ENCODE measurements at regions not wholly inside any gene's neighbourhood (a gene's known extent, or its start where the extent isn't known, plus 50 kb on each side); places are given as distances from the start of the nearest gene placed in this dataset.

- DNase-seq = no peak
Measured at GRCh38 chr7:25399000-25399750, 170.9 kb upstream of the NPVF start.

GRCh38 chr7:25402532-25402931 is 174.2 kb upstream of the NPVF start:
- no peak for DNase-seq

GRCh38 chr7:25405736-25406135 is 177.4 kb upstream of the NPVF start:
- no peak for DNase-seq

GRCh38 chr7:25407053-25407452 is 178.8 kb upstream of the NPVF start:
- no peak for DNase-seq

- no peak for DNase-seq
Measured at GRCh38 chr7:25408012-25408687, 179.9 kb upstream of the NPVF start.

GRCh38 chr7:25408876-25409275 is 180.6 kb upstream of the NPVF start:
- no peak for DNase-seq

- no peak for DNase-seq
Measured at GRCh38 chr7:25409897-25410636, 181.8 kb upstream of the NPVF start.

- DNase-seq = no peak
Measured at GRCh38 chr7:25420771-25421170, 192.5 kb upstream of the NPVF start.

GRCh38 chr7:25424113-25424512 is 195.8 kb upstream of the NPVF start:
- no peak for DNase-seq

- no peak for DNase-seq
Measured at GRCh38 chr7:25424855-25425254, 196.6 kb upstream of the NPVF start.

- DNase-seq = no peak
Measured at GRCh38 chr7:25427721-25428120, 199.4 kb upstream of the NPVF start.

- DNase-seq = no peak
Measured at GRCh38 chr7:25429731-25430130, 201.4 kb upstream of the NPVF start.

GRCh38 chr7:25430200-25430931 is 202.1 kb upstream of the NPVF start:
- no peak for DNase-seq

- DNase-seq = no peak
Measured at GRCh38 chr7:25431956-25432450, 203.7 kb upstream of the NPVF start.

GRCh38 chr7:25432807-25433206 is 204.5 kb upstream of the NPVF start:
- DNase-seq = no peak

- no peak for DNase-seq
Measured at GRCh38 chr7:25436413-25436812, 208.1 kb upstream of the NPVF start.

- DNase-seq = no peak
Measured at GRCh38 chr7:25437308-25437707, 209.0 kb upstream of the NPVF start.

- DNase-seq = no peak
Measured at GRCh38 chr7:25444991-25445390, 216.7 kb upstream of the NPVF start.

- no peak for DNase-seq
Measured at GRCh38 chr7:25448301-25448700, 220.0 kb upstream of the NPVF start.

- no peak for DNase-seq
Measured at GRCh38 chr7:25454020-25454419, 225.7 kb upstream of the NPVF start.

GRCh38 chr7:25454562-25455041 is 226.3 kb upstream of the NPVF start:
- no peak for DNase-seq

- no peak for DNase-seq
Measured at GRCh38 chr7:25455683-25456251, 227.5 kb upstream of the NPVF start.

All from CD4-positive, alpha-beta T cell treated with Interleukin-21 for 1 hour (primary cell).